ENCODE measurements at regions not wholly inside any gene's neighbourhood (a gene's known extent, or its start where the extent isn't known, plus 50 kb on each side); places are given as distances from the start of the nearest gene placed in this dataset.

- Histone ChIP-seq H3K27me3 (no peaks in the 10 kb centered on the region), H3K36me3 (no peaks in the 10 kb centered on the region), H3K4me3 (no peak overlapping the region), H3K4me1 (peaks cover 0 to 7% (median 3%) of the 10 kb centered on the region in 12 donors), H3K9me3 (no peaks in the 10 kb centered on the region), H3K27ac (no peak overlapping the region)
- ATAC-seq: no peak
- peak in 1 of 5 donors; percentile 5 for DNase-seq
- 90 to 93% (median 91%) methylated on average over 11 to 15 of the region's 15 CpGs for WGBS, 4 donors
- no peak for TF ChIP-seq POLR2A (IDR thresholded peaks at IDR 0.05)
- TF ChIP-seq, protein P1, sequence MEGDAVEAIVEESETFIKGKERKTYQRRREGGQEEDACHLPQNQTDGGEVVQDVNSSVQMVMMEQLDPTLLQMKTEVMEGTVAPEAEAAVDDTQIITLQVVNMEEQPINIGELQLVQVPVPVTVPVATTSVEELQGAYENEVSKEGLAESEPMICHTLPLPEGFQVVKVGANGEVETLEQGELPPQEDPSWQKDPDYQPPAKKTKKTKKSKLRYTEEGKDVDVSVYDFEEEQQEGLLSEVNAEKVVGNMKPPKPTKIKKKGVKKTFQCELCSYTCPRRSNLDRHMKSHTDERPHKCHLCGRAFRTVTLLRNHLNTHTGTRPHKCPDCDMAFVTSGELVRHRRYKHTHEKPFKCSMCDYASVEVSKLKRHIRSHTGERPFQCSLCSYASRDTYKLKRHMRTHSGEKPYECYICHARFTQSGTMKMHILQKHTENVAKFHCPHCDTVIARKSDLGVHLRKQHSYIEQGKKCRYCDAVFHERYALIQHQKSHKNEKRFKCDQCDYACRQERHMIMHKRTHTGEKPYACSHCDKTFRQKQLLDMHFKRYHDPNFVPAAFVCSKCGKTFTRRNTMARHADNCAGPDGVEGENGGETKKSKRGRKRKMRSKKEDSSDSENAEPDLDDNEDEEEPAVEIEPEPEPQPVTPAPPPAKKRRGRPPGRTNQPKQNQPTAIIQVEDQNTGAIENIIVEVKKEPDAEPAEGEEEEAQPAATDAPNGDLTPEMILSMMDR (IDR thresholded peaks at IDR 0.05): no peak
- intact Hi-C loops (cut with DNase I): no loop called here
Measured at GRCh38 chr15:100726421-100727190, 124.2 kb downstream of the ASB7 start.

DNA sequence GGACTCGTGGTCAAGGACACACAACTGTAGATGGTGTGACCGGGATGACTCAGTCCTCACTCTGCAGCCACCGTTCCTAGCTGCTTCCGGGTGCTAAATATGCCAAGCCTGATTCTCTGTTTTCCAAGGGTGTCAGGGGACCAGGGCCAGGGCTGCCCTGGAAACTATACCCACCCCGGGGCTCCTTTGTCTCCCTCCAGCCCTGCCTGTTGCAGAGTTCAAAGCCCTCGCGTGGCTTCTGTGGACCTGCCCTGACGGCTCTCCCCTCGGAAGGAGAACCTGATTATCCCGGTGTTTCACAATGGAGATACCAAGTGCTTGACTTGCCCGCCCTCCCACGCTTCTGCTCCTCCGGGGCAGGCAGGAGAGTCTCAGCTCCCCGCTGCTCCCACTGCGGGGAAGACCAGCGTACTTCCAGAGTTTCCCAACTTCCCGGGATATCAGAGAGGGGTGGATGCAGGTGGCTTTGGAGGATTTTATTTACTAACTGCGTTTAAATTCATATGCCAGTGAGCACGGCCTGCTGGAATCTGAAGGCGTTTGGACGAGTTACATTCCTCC is 125.0 kb downstream of the ASB7 start:
- WGBS, 4 donors: 59 to 73% (median 68%) methylated on average over 18 to 21 of the region's 21 CpGs
- peaks cover 0 to 5% (median under 1%) of the 10 kb centered on the region in 12 donors for H3K4me1 ChIP-seq
- DNase-seq (peak in 1 of 5 donors; percentile 4), ATAC-seq (no peak)
- intact Hi-C loops (cut with DNase I): no loop called here
- H3K4me3 ChIP-seq: no peak overlapping the region
- H3K27ac ChIP-seq: no peak overlapping the region
- TF ChIP-seq POLR2A (IDR thresholded peaks at IDR 0.05): no peak
- TF ChIP-seq, protein P1 (IDR thresholded peaks at IDR 0.05): no peak
- H3K9me3 ChIP-seq: no peaks in the 10 kb centered on the region
- no peaks in the 10 kb centered on the region for H3K36me3 ChIP-seq
- H3K27me3 ChIP-seq: no peaks in the 10 kb centered on the region

DNA sequence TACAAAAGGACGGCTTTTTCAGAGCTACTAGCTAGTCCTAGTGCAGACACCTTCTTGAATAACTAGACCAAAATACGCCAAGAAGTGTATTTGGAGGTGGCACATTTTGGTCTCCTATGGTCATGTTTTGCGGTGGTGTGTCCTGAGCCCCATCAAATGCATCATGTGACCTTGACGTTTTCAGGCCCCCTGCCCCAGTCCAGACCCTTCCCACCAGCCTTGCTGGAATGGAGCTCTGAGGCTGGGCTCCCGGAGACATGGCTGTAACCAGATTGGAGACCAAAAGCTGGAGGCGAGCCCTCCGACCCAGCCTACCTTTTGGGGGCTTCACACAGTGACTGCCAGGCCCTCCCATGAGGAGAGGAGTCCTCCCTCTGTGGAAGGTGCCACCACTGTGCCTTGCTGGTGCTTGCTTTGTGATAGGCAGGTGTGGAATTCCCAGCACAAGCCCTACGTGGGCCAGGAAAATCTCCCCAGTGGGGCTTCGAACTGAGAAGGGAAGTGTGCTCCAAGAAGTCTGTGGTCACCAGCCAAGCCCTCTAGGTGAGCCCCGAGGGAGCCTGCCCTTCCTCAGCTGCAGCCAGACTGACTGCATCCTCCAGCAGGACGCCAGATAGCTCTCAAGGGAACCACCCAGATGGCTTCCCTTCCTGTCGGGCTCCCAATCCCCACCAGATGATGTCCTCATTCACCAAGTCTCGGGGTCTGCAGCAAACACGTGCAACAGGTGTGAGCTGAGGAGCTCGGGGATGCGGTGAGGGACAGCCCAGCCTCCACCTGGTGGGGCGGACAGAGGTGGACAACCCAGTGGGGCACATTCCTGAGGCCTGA is 126.2 kb downstream of the ASB7 start:
- intact Hi-C loops (cut with DNase I): no loop called here
- H3K36me3 ChIP-seq: no peaks in the 10 kb centered on the region
- no peaks in the 10 kb centered on the region for H3K27me3 ChIP-seq
- no peaks in the 10 kb centered on the region for H3K9me3 ChIP-seq
- H3K27ac ChIP-seq: no peak overlapping the region
- 64 to 72% (median 68%) methylated on average over 12 to 17 of the region's 17 CpGs for WGBS, 4 donors
- DNase-seq (no peak), ATAC-seq (no peak)
- H3K4me1 ChIP-seq: peaks cover 0 to 11% (median 7%) of the 10 kb centered on the region in 12 donors
- TF ChIP-seq POLR2A (IDR thresholded peaks at IDR 0.05): no peak
- TF ChIP-seq, protein P1 (IDR thresholded peaks at IDR 0.05): no peak
- no peak overlapping the region for H3K4me3 ChIP-seq

DNA sequence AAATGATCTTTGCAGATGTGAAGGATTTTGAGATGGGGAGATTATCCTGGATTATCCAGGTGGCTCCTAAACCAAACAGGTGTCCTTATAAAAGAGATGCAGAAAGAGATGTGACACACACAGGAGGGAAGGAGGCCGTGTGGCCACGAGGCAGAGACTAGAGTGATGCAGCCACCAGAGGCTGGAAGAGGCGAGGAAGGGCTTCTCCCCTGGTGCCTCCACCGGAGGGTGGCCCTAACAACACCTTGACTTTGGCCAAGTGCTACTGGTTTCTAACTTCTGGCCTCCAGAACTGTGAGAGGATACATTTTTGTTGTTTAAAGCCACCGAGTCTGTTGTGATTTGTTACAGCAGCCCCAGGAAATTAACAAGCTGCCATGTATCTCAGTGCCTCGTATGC is 127.1 kb downstream of the ASB7 start:
- H3K36me3 ChIP-seq: no peaks in the 10 kb centered on the region
- WGBS, 4 donors: 92 to 95% (median 93%) methylated on average over 6 of the region's 6 CpGs
- ATAC-seq (no peak), DNase-seq (no peak)
- H3K4me3 ChIP-seq: no peak overlapping the region
- intact Hi-C loops (cut with DNase I): no loop called here
- H3K27me3 ChIP-seq: no peaks in the 10 kb centered on the region
- no peak overlapping the region for H3K27ac ChIP-seq
- TF ChIP-seq, protein P1 (IDR thresholded peaks at IDR 0.05): no peak
- TF ChIP-seq POLR2A (IDR thresholded peaks at IDR 0.05): no peak
- H3K9me3 ChIP-seq: no peaks in the 10 kb centered on the region
- peaks cover 0 to 11% (median 7%) of the 10 kb centered on the region in 12 donors for H3K4me1 ChIP-seq
